ENCODE measurements at regions not wholly inside any gene's neighbourhood (a gene's known extent, or its start where the extent isn't known, plus 50 kb on each side); places are given as distances from the start of the nearest gene placed in this dataset.
"Not testable (repeated sequence)": the region's sequence is repeated elsewhere in the genome, so short reads cannot be mapped to it uniquely, and the experiment has no call there.

DNA sequence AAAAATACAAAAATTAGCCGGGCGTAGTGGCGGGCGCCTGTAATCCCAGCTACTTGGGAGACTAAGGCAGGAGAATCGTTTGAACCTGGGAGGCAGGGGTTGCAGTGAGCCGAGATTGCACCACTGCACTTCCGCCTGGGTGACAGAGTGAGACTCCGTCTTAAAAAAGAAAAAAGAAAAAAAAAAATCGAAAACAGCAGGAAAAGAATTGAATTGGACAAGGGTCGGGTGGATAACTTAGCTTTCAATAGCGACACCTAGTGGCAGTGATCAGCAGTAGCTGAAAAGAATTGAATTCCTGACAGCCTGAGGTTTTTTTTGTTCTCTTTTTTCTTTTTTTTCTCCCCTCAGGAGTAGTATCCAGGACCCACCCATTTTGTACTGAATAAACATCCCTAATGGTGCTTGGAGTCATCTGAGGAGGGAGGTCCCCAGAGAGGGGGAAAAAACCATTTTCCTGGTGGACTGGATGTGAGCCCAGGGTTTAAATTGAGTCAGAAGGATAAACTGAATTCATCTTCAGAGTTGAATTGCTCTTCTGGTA, 55.1 kb downstream of the CYCS start:
- DNase-seq (ENCODE audit: low read depth in 2 of 2), result peak; percentile 52 to 55

DNA sequence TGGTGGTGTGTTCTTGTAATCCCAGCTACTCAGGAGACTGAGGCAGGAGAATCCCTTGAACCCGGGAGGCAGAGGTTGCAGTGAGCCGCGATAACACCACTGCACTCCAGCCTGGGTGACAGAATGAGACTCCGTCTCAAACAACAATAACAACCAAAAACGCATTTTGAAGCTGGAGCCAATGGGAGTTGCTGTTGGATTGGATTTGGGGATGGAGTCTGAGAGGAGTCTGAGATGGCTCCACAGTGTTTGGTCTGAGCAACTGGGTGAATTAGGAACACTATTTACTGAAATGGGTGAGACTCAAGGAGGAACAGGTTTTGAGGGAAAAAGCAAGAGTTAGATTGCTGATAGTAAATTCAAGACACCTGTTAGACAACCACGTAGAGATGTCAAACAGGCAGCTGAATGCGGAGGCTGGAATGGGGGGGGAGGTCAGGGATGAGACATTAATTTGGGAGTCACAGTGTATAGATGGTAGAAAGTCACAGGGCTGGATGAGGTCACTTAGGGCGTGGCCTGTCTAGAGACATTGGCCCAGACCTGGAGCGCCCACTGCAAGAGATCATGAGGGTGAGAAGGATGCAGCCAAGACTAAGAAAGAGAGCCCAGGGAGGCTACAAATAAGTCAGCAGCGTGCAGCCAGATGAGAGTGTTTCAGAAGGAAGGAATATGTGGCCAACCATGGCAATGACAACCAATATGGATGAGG, 56.4 kb downstream of the CYCS start:
- DNase-seq (ENCODE audit: low read depth in 2 of 2), result no peak

GRCh38 chr7:25067726-25068501, 57.1 kb downstream of the CYCS start:
- no peak for DNase-seq (ENCODE audit: low read depth in 2 of 2)

DNA sequence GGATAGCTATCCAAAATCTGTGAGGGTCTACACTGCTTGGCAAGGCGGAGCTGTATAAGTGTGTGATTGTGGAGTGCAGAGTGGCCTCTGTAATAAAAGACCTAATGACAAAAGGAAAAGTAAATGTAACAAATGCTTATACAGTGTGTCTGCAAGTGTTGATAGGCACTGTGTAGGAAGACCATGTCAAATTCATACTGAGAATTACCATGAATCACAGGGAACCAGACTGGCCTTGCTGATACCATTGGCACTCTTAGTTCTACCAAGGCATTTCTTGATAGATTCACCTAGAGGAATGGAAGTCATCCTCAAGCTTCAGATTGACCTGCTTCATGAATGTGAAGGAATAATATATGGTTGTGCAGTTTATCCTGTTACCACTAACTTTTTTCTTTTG, 58.8 kb downstream of the CYCS start:
- DNase-seq (ENCODE audit: low read depth in 2 of 2), result no peak

DNA sequence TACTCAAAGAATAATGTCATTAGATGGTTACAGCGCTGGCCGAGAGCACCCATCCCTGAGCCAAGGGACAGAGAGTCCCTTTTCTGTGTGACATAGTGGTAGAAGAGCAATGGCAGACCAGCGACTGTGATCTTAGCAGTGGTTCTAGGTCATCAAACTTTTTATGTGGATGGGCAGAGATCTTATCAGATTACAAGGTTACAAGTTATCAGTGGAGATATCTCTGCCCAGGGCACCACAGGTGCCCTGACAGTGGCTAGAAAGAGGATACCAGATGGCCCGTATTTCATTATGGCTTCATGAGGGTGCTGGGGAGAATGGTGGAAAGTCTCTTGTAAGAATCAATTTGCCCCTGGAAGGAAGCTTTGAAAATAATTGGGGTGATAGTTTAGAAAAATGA, 62.7 kb downstream of the CYCS start:
- no peak for DNase-seq (ENCODE audit: low read depth in 2 of 2)

DNA sequence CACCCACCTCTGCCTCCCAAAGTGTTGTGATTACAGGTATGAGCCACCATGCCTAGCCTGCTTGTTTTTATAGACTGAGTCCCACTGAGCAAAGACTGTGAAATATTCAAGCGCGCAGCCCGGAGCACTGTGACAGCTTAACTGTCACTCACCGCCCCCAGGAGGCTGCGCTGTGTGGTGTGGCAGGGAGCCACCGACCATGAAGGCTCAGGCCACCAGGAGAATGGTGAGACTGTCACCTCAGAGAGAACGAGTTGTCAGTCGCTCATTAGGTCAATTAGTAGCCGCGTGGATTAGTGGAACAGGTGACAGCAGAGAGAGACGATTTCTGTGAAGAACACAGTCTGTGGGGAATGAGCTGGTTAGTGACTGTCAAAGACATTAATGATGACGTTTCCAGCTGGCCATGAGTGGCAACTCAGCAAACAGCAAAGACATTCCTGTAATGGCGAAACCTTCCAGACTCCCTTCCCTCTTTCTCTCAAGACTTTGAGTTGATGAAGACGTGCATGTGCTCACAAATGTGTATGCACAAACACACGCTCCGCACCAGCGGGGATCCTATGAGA, 64.5 kb downstream of the CYCS start:
- DNase-seq (ENCODE audit: low read depth in 2 of 2), result no peak

GRCh38 chr7:25059576-25059975, 65.5 kb downstream of the CYCS start:
- no peak for DNase-seq (ENCODE audit: low read depth in 2 of 2)

GRCh38 chr7:25056368-25056767, 68.7 kb downstream of the CYCS start:
- DNase-seq (ENCODE audit: low read depth in 2 of 2), result no peak

DNA sequence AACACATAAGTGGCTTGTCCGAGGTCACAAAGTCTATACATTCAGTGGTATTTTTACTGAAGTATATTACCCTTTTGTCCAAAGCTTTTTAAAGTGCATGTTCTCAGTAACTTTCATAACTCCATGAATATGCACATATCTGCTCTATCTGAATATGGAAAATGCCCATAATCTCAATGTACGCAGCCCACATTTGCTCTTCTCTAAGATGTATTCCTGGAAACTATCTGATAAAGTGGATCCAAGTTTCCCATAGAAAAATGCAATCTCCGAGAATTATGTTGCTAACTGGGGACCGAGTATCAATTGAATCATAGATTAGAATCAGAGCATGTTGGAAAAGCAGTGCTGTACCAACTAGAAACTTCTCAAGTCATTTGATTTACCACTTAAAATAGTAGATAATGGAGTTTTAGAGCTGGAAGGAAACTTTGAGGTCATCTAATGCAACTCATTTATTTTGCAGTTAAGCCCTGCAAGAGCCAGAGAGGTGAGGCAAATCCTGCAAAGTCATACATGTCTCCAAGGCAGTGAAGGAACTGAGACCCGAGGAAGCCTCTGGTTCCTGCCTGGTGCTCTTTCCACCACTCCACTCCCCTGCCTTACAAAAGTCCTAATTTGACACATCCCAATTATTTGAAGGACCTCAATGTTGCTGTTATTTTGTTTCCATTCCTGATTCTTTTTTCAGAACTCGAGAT, 69.4 kb downstream of the CYCS start:
- DNase-seq (ENCODE audit: low read depth in 2 of 2), result no peak

DNA sequence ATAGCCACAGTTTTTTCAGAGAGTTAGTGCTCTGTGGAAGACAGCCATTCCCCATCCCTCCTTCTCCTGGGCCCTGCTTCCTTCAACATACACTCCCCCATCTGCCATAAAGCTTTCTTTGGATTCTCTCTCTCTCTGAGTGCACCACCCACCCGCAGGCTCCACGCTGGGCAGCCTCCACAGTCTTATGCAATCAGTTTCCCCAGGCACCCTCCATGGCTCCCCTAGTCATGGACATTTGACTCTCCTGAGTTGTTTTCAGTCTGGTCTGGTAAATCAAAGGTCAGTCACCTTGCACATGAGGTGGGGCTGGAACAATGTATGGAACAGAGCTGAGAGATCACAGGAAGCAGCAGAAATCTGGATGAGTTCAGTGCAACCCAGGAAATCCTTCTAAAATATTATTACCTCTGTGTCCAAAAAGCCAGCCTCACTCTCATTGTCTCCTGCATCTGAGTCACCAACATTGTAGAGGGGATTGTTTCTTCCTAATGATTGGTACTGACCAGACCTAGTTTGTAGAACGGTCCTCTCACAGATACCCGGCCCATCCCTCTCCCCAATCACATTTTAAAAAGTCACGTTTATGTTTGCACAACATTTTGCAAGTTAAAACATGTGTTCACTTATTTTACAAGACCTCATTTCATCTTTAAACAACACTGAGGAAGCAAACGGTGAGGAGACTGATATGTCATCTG, 70.1 kb downstream of the CYCS start:
- no peak for DNase-seq (ENCODE audit: low read depth in 2 of 2)

GRCh38 chr7:25050223-25050622, 70.2 kb upstream of the OSBPL3 start:
- no peak for DNase-seq (ENCODE audit: low read depth in 2 of 2)

GRCh38 chr7:25048444-25048834, 68.5 kb upstream of the OSBPL3 start:
- no peak for DNase-seq (ENCODE audit: low read depth in 2 of 2)

DNA sequence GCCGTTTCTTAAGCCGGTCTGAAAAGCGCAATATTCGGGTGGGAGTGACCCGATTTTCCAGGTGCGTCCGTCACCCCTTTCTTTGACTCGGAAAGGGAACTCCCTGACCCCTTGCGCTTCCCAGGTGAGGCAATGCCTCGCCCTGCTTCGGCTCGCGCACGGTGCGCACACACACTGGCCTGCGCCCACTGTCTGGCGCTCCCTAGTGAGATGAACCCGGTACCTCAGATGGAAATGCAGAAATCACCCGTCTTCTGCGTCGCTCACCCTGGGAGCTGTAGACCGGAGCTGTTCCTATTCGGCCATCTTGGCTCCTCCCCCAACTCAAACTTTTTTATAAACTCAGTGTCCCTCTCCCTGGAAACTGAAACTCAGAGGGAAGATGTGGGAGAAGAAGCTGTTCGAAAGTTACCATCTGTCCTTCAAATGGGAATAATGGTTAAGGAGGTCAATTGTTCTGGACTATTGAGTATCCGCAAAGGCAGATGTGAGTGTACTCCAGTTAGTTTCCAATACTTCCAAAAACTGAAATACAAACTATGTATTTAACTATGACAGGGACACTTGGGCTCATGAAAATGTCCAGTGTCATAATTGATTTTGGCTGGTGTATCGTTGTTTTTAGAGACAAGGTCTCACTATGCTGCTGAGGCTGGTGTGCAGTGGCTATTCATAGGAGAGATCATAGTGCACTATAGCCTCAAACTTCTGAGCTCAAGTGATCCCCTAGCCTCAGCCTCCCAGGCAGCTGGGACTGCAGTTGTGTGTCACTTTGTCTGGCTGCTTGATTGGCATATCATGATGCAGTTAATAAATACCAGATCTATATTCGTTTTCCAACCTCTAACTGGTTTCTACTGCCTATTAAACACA, 67.8 kb upstream of the OSBPL3 start:
- DNase-seq (ENCODE audit: low read depth in 2 of 2), result not testable (repeated sequence)

- no peak for DNase-seq (ENCODE audit: low read depth in 2 of 2)
Observed at GRCh38 chr7:25037325-25037724, 57.3 kb upstream of the OSBPL3 start.

DNA sequence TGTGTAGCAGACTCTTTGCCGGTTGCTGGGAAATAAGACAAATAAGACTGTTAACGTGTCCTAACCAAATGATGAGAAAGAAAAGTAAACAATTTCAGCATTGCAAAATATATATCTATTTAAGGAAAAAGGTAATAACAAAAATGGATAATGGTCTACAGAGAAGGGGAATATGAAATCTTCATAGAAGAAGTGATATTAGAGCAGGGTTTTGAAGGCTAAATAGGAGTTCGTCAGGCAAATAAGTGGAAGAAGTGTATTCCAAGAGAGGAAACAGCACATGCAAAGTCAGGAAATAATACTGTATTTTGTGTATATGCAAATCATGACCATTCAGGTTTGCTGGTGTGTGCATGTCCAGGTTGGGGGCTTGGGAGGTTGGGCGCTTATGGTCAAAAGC, 55.3 kb upstream of the OSBPL3 start:
- DNase-seq (ENCODE audit: low read depth in 2 of 2), result no peak

- DNase-seq (ENCODE audit: low read depth in 2 of 2), result no peak
Observed at GRCh38 chr7:25034136-25034535, 54.2 kb upstream of the OSBPL3 start.

DNA sequence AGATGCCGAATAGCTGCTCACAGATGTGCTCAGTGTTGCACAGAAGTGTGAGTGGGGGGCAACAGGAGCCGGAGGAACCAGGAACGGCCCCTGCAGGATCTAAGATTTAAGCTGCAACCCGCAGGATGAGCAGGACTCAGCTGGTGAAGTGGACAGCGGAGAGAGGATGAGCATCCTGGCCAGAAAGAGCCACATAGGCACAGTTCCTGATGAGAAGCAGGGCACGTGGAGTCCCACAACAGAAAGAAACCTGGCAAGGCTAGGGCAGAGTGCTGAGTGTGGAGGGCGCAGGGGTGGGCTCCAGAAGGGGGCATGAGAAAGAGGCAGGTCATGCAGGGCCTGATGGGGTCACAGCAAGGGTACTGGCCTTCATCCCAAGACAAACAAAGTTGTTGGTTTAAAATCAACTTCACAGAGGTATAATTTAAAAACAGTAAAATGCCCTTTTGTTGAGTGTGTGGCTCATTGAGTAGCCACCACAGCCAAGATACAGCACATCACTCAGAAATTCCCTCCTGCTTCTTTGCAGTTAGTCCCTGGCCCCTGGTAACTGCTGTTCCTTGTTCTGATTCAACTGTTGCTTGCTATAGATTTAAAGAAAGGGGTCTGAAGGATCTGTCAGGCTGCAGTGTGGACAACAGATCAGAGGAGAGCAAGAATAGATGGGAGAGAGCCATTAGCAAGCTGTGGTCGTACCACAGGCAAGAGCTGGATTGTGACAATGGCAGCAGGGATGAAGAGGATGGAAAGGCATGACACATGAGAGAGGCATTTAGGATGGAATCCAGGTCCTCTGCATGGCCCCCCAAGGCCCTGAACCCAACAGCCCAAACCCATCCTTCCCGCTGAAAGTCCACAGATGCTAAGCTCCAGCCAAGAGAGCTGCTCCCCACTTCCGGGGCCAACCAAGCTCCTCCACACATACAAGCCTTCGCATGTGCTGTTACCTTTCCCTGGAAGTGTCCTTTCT, 53.1 kb upstream of the OSBPL3 start:
- DNase-seq (ENCODE audit: low read depth in 2 of 2), result no peak

DNA sequence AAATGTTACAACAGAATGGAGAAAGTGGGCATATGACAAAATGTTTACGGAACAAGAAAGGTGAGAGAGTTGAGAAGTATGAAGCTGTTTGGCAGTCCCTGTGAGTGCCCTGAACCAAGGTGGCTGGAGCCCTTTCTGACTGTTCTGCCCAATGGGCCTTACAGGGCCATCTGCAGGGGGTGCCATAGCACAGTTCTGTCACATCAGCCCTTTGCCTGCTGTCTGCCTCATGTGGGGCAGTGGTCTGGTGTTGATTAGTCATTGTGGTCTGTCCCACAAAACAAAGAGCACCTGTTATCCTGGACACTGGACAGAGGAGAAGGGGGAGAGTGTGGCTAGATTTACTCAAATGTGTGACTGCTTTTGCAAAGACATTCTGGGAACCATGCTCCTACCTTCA, 51.5 kb upstream of the OSBPL3 start:
- no peak for DNase-seq (ENCODE audit: low read depth in 2 of 2)

- no peak for DNase-seq (ENCODE audit: low read depth in 2 of 2)
Observed at GRCh38 chr7:25031007-25031406, 51.0 kb upstream of the OSBPL3 start.

Data from fibroblast of skin of left biceps (primary cell).